ENCODE measurements at regions not wholly inside any gene's neighbourhood (a gene's known extent, or its start where the extent isn't known, plus 50 kb on each side); places are given as distances from the start of the nearest gene placed in this dataset.
"Not testable (repeated sequence)": the region's sequence is repeated elsewhere in the genome, so short reads cannot be mapped to it uniquely, and the experiment has no call there.

DNA sequence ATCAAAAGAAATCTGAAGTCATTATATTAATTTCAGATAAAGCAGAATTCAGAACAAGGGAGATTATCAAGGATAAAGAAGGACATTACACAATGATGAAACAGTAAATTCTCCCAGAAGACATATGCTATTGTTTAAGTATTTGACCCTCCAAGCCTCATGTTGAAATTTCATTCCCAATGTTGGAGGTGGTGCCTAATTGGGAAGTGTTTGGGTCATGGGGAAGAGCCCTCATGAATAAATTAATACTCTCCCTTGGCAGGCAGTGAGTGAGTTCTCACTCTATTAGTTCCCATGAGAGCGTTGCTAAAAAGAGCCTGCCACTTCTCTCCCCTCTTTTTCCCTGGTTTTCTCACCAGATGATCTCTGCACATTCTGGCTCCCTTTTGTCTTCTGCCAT is 249.9 kb upstream of the GRIA3 start:
- TF ChIP-seq, protein P1, sequence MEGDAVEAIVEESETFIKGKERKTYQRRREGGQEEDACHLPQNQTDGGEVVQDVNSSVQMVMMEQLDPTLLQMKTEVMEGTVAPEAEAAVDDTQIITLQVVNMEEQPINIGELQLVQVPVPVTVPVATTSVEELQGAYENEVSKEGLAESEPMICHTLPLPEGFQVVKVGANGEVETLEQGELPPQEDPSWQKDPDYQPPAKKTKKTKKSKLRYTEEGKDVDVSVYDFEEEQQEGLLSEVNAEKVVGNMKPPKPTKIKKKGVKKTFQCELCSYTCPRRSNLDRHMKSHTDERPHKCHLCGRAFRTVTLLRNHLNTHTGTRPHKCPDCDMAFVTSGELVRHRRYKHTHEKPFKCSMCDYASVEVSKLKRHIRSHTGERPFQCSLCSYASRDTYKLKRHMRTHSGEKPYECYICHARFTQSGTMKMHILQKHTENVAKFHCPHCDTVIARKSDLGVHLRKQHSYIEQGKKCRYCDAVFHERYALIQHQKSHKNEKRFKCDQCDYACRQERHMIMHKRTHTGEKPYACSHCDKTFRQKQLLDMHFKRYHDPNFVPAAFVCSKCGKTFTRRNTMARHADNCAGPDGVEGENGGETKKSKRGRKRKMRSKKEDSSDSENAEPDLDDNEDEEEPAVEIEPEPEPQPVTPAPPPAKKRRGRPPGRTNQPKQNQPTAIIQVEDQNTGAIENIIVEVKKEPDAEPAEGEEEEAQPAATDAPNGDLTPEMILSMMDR (IDR thresholded peaks at IDR 0.05; ENCODE audit: low read depth, low read length), result no peak
- no peak overlapping the region for H3K4me3 ChIP-seq (replicated peaks in 1 of 2; ENCODE audit: low read depth in 2 of 2, low read length in 2 of 2)
- DNase-seq (ENCODE audit: low read depth in 2 of 2), result no peak

DNA sequence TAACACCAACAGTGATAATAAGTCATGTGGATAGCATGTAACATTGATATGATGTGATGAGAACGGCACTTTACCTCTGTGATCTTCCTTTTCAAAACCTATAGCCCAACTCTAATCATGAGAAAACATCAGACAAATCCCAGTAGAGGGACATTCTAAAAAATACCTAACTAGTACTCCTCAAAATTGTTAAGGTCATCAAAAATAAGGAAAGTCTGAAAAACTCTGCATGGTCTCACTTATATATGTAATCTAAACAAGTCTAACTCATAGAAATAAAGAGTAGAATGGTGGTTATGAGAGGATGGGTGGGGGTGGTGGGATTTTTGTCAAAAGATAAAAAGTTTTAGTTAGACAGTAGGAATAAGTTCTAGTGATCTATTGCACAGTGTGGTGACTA is 243.9 kb upstream of the GRIA3 start:
- H3K4me3 ChIP-seq (replicated peaks in 1 of 2; ENCODE audit: low read depth in 2 of 2, low read length in 2 of 2), result no peak overlapping the region
- DNase-seq (ENCODE audit: low read depth in 2 of 2), result no peak
- TF ChIP-seq, protein P1 (IDR thresholded peaks at IDR 0.05; ENCODE audit: low read depth, low read length), result no peak

DNA sequence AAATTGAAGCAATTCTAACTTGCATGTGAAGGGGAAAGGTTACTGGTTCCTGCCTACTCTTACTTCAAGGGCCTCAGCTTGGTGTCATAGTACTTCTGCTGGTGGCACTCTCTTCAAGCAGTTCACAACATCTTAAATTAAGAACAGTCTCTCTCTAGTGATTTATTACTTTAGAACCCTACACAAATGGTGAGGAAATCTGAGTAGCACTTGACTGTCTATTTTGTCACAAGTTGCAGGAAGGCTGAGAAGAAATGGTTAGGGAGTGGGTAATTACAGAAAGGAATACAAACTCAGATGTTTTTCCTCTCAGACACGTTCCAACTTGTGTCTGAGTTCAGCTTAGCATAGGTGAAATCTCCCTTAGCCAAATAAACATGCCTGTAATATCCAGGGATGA is 242.3 kb upstream of the GRIA3 start:
- TF ChIP-seq, protein P1 (IDR thresholded peaks at IDR 0.05; ENCODE audit: low read depth, low read length), result no peak
- DNase-seq (ENCODE audit: low read depth in 2 of 2), result no peak
- no peak overlapping the region for H3K4me3 ChIP-seq (replicated peaks in 1 of 2; ENCODE audit: low read depth in 2 of 2, low read length in 2 of 2)

DNA sequence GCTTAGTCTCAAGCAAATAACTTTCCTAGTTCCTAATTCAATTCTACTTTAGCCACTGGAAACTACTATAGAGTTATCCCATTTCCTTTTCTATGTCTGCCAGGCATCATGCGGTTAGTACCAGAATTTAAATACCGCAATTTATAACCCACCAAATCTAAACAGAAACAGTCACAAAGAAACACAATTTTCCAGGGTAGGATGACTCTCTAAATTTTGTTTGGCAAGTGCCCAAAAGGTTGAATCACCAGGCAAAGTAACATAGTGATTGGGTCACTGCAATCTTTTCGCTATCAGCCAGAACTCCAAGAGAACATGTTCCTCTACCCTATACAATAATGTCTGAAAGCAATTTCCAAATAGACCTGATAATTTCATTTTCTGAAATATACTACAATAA is 240.2 kb upstream of the GRIA3 start:
- H3K4me3 ChIP-seq (replicated peaks in 1 of 2; ENCODE audit: low read depth in 2 of 2, low read length in 2 of 2), result no peak overlapping the region
- DNase-seq (ENCODE audit: low read depth in 2 of 2), result peak in 1 of 2 donors; percentile 76
- TF ChIP-seq, protein P1 (IDR thresholded peaks at IDR 0.05; ENCODE audit: low read depth, low read length), result no peak

DNA sequence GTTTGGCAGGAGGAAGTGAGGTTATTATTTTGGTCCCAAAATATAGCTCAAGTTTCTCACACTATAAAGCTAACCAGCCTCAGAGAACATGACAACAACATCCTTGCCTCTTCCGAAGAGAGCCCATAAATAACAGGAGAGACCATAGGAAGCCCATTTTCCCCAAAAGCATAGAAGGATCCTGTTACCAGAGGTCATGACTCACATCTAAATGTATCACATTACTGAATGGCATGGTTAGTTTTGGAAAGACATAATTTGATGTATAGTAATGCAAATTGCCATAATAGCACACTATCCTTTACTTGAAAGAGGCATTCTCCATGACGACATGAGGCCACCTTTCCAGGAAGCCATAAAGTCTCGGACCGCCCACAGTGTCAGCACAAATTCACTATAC is 238.8 kb upstream of the GRIA3 start:
- no peak overlapping the region for H3K4me3 ChIP-seq (replicated peaks in 1 of 2; ENCODE audit: low read depth in 2 of 2, low read length in 2 of 2)
- TF ChIP-seq, protein P1 (IDR thresholded peaks at IDR 0.05; ENCODE audit: low read depth, low read length), result no peak
- DNase-seq (ENCODE audit: low read depth in 2 of 2), result no peak

DNA sequence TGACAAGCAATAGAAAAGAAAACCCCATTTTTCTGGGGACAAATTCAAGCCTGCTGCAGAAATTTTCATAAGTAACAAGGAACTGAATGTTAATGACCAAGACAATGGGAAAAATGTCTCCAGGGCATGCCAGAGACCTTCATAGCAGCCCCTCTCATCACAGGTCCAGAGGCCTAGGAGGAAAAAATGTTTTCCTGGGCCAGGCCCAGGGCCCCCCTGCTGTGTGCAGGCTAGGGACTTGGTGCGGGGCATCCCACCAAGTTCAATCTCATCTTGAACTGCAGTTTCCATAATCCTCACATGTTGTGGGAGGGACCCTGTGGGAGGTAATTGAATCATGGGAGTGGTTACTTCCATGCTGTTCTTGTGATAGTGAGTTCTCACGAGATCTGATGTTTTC is 211.5 kb upstream of the GRIA3 start:
- TF ChIP-seq, protein P1 (IDR thresholded peaks at IDR 0.05; ENCODE audit: low read depth, low read length), result no peak

DNA sequence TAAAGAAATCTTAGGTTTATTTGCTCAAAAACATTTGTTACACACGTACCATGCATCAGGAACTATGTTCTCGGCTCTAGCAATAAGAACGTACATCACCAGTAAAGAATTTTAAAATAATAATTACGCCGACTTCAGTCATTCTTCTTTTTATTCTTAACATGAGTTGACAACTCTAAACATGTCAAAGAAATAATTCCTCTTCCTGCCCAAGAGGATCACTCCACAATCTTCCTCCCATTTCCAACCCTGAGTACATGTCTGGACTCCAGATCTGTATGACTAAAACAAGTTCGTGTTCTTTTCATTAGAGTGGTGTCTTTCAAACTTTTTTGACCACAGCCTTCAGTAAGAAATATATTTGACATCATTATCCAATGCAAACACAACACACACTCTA is 201.6 kb upstream of the GRIA3 start:
- TF ChIP-seq, protein P1 (IDR thresholded peaks at IDR 0.05; ENCODE audit: low read depth, low read length), result no peak
- DNase-seq (ENCODE audit: low read depth in 2 of 2), result no peak
- H3K4me3 ChIP-seq (replicated peaks in 1 of 2; ENCODE audit: low read depth in 2 of 2, low read length in 2 of 2), result no peak overlapping the region

More for the DNA sequence above, 211.5 kb upstream of the GRIA3 start:
- no peak for DNase-seq (ENCODE audit: low read depth in 2 of 2)
- no peak overlapping the region for H3K4me3 ChIP-seq (replicated peaks in 1 of 2; ENCODE audit: low read depth in 2 of 2, low read length in 2 of 2)

DNA sequence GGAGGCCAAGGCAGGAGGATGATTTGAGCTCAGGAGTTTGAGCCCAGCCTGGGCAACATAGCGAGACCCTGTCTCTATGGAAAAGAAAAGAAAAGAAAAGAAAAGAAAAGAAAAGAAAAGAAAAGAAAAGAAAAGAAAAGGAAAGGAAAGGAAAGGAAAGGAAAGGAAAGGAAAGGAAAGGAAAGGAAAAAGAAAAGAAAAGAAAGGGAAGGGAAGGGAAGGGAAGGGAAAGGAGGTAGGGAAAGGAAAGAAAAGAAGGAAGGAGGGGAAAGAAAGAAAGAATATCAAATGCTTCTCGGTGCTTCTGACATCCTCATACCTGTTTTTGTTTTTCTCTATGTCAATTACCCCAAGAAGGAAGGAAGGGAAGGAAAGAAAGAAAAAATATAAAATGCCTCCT is 181.2 kb upstream of the GRIA3 start:
- not testable (repeated sequence) for H3K4me3 ChIP-seq (replicated peaks in 1 of 2; ENCODE audit: low read depth in 2 of 2, low read length in 2 of 2); DNase-seq (ENCODE audit: low read depth in 2 of 2)
